PFSK-1 (cell line): ENCODE measurements at regions not wholly inside any gene's neighbourhood (a gene's known extent, or its start where the extent isn't known, plus 50 kb on each side); places are given as distances from the start of the nearest gene placed in this dataset.

Experiments used
- FOXP2 ChIP-seq: optimal IDR thresholded peaks from 2 replicates; pipeline ENCODE3; 2011; ENCODE audit warnings: borderline replicate concordance, control low read depth, inconsistent platforms; ENCODE audit not compliant: insufficient read depth; ENCODE audit errors: extremely low read length, extremely low read depth
- POLR2AphosphoS5 ChIP-seq: IDR thresholded peaks from 2 replicates; pipeline ENCODE4 v1.6.1; 2012; ENCODE audit warnings: low read depth, mild to moderate bottlenecking, control low read depth, low read length, moderate library complexity
- SIN3A ChIP-seq: IDR thresholded peaks from 2 replicates; pipeline ENCODE4 v1.6.1; 2012; ENCODE audit warnings: mild to moderate bottlenecking, low read length, moderate library complexity, borderline replicate concordance; ENCODE audit not compliant: insufficient read depth
- TAF1 ChIP-seq: IDR thresholded peaks from 2 replicates; pipeline ENCODE4 v1.6.1; 2012; ENCODE audit warnings: low read length, control low read depth, borderline replicate concordance; ENCODE audit not compliant: insufficient read depth
- TF ChIP-seq, protein P1 (sequence below), 2 experiments: IDR thresholded peaks; 2 replicates each; pipeline versions ENCODE4 v1.6.1 to v1.8.0; 2011 to 2012; ENCODE audit warnings: low read depth in 2 of 2, low read length in 2 of 2, control low read depth in 1 of 2, inconsistent platforms in 1 of 2, mild to moderate bottlenecking in 1 of 2, moderate library complexity in 1 of 2; ENCODE audit not compliant: insufficient read depth in 1 of 2

DNA sequence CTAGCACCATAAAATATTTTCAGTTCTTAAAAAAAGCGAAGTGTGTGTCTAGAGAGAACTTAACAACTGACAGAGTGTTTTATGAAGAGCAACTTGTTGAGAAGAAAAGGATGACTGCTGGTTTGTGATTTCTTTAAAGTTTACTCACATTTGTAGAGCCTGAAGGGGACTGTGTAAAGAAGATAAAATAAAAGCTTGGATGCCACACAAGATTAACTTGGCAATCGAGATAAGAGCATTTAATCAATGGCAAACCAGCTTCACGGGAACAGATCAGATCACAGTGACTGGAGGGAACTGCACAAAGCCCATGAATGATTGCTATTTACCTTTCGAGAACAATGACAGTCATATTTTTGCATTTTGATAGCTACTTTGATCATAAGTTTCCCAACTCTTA lies 2013.1 kb upstream of the CDH9 start:
- TF ChIP-seq SIN3A (no peak), TAF1 (no peak), FOXP2 (no peak), POLR2AphosphoS5 (no peak)
- TF ChIP-seq, protein P1, sequence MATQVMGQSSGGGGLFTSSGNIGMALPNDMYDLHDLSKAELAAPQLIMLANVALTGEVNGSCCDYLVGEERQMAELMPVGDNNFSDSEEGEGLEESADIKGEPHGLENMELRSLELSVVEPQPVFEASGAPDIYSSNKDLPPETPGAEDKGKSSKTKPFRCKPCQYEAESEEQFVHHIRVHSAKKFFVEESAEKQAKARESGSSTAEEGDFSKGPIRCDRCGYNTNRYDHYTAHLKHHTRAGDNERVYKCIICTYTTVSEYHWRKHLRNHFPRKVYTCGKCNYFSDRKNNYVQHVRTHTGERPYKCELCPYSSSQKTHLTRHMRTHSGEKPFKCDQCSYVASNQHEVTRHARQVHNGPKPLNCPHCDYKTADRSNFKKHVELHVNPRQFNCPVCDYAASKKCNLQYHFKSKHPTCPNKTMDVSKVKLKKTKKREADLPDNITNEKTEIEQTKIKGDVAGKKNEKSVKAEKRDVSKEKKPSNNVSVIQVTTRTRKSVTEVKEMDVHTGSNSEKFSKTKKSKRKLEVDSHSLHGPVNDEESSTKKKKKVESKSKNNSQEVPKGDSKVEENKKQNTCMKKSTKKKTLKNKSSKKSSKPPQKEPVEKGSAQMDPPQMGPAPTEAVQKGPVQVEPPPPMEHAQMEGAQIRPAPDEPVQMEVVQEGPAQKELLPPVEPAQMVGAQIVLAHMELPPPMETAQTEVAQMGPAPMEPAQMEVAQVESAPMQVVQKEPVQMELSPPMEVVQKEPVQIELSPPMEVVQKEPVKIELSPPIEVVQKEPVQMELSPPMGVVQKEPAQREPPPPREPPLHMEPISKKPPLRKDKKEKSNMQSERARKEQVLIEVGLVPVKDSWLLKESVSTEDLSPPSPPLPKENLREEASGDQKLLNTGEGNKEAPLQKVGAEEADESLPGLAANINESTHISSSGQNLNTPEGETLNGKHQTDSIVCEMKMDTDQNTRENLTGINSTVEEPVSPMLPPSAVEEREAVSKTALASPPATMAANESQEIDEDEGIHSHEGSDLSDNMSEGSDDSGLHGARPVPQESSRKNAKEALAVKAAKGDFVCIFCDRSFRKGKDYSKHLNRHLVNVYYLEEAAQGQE (IDR thresholded peaks at IDR 0.05; ENCODE audit: insufficient read depth in 1 of 2, low read depth in 2 of 2, low read length in 2 of 2) = no peak

GRCh38 chr5:29042152-29042551 lies 2003.8 kb upstream of the CDH9 start:
- TF ChIP-seq SIN3A (no peak), TAF1 (no peak), FOXP2 (no peak), POLR2AphosphoS5 (no peak)
- TF ChIP-seq, protein P1 (IDR thresholded peaks at IDR 0.05; ENCODE audit: insufficient read depth in 1 of 2, low read depth in 2 of 2, low read length in 2 of 2) = no peak

- TF ChIP-seq TAF1 (no peak), POLR2AphosphoS5 (no peak), FOXP2 (no peak), SIN3A (no peak)
- TF ChIP-seq, protein P1 (IDR thresholded peaks at IDR 0.05; ENCODE audit: insufficient read depth in 1 of 2, low read depth in 2 of 2, low read length in 2 of 2) = no peak
Measured at GRCh38 chr5:29040404-29040803, 2002.0 kb upstream of the CDH9 start.

DNA sequence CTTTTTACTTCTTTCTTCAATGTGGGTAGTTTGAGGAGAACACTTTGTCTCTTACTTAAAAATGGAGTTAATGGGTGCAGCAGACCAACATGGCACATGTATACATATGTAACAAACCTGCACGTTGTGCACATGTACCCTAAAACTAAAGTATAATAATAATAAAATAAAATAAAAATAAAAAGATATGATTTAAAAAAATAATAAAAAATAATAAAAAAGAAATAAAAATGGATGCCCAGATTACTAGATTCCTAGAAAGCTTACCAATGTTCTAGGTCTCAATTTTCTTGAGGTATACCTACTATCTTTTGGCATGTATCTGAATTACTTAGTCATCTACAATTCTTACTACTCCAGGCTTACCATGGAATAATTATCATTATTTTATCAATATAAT lies 2001.6 kb upstream of the CDH9 start:
- TF ChIP-seq TAF1 (no peak), POLR2AphosphoS5 (no peak)

DNA sequence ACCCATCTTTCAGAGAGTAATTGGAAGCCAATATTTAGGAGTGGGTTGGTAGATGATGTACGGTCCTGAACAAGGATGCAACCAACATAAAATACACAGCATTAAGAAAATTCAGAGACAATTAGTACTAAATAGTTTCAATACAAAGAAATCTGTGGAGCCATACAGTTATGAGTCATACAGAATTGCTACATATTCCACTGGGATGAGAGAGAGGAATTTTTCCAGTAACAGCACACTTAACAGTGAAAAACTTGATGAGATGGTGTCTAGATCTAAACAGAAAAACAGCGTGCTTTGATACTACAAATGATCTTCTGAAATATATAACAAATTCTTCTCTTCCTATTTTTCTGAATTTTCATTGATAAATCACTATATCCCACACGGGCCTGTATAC lies 1999.3 kb upstream of the CDH9 start:
- no peak for TF ChIP-seq SIN3A
- no peak for TF ChIP-seq POLR2AphosphoS5
- no peak for TF ChIP-seq FOXP2
- TF ChIP-seq TAF1 = no peak
- TF ChIP-seq, protein P1 (IDR thresholded peaks at IDR 0.05; ENCODE audit: insufficient read depth in 1 of 2, low read depth in 2 of 2, low read length in 2 of 2) = no peak

GRCh38 chr5:29024052-29024451 lies 1985.7 kb upstream of the CDH9 start:
- TF ChIP-seq TAF1 (no peak), POLR2AphosphoS5 (no peak), SIN3A (no peak), FOXP2 (no peak)
- TF ChIP-seq, protein P1 (IDR thresholded peaks at IDR 0.05; ENCODE audit: insufficient read depth in 1 of 2, low read depth in 2 of 2, low read length in 2 of 2) = no peak
